ENCODE measurements at regions not wholly inside any gene's neighbourhood (a gene's known extent, or its start where the extent isn't known, plus 50 kb on each side); places are given as distances from the start of the nearest gene placed in this dataset.

DNA sequence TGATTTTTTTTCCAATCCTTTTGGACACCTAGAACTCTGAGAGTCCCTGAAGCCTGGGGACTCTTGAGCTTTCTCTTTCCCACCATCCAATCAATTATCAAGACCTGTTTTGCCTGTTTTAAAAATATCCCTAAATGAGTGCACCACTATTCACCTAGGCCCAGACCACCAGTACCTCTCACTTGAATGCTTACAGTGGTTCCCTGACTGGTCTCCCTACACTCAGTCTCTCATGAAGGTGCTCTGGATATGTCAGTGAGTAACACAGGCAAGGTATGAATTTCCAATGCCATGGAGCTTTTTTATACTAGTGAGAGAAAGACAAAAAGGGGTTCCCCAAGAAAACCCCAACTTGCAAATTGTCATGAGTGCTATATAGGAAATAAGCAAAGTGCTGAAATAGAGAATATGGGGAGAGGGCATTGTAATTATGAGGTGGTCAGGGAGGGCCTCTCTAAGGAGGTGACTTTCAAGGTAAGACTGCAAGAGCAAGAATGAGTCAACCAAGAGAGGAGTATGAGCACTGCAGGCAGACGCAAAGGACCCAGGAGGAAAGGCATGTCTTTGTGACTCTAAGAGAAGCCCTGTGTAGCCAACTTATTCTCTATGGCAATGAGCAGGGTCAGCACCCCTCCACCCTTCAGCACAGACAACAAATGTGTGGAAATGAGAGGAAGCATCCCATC is 85.3 kb upstream of the MBIP start:
- CTCF ChIA-PET: no interaction called here
- H3K36me3 Mint-ChIP-seq (ENCODE audit: insufficient read depth, unreplicated experiment): no peaks in the 10 kb centered on the region
- intact Hi-C loops (cut with micrococcal nuclease; ENCODE audit: unreplicated experiment): no loop called here

GRCh38 chr14:36402867-36403266 is 82.4 kb upstream of the MBIP start:
- BruUV-seq (replicated peaks): no TSS peak
- TF ChIP-seq CTCF (IDR thresholded peaks at IDR 0.05; ENCODE audit: unreplicated experiment): no peak
- Mint-ChIP-seq H3K27ac (ENCODE audit: unreplicated experiment) (no peak overlapping the region), H3K36me3 (ENCODE audit: insufficient read depth, unreplicated experiment) (no peaks in the 10 kb centered on the region), H3K9me3 (ENCODE audit: low read depth, unreplicated experiment) (no peaks in the 10 kb centered on the region), H3K27me3 (ENCODE audit: unreplicated experiment) (peaks cover 59% of the 10 kb centered on the region), H3K4me1 (ENCODE audit: low read depth, unreplicated experiment) (no peaks in the 10 kb centered on the region), H3K4me3 (ENCODE audit: low read depth, unreplicated experiment) (no peak overlapping the region)
- intact Hi-C loops (cut with micrococcal nuclease; ENCODE audit: unreplicated experiment): no loop called here
- CTCF ChIA-PET: no interaction called here
- no peak for DNase-seq

More for the DNA sequence above, 85.3 kb upstream of the MBIP start:
- Mint-ChIP-seq H3K9me3 (ENCODE audit: low read depth, unreplicated experiment) (peaks cover 2% of the 10 kb centered on the region), H3K4me3 (ENCODE audit: low read depth, unreplicated experiment) (no peak overlapping the region), H3K4me1 (ENCODE audit: low read depth, unreplicated experiment) (no peaks in the 10 kb centered on the region), H3K27ac (ENCODE audit: unreplicated experiment) (no peak overlapping the region), H3K27me3 (ENCODE audit: unreplicated experiment) (peaks cover 47% of the 10 kb centered on the region)
- no TSS peak for BruUV-seq (replicated peaks)
- TF ChIP-seq CTCF (IDR thresholded peaks at IDR 0.05; ENCODE audit: unreplicated experiment): no peak
- DNase-seq: no peak

GRCh38 chr14:36398463-36399291 is 78.2 kb upstream of the MBIP start:
- CTCF ChIA-PET: no interaction called here
- TF ChIP-seq CTCF (IDR thresholded peaks at IDR 0.05; ENCODE audit: unreplicated experiment): no peak
- H3K36me3 Mint-ChIP-seq (ENCODE audit: insufficient read depth, unreplicated experiment): no peaks in the 10 kb centered on the region
- H3K4me1 Mint-ChIP-seq (ENCODE audit: low read depth, unreplicated experiment): no peaks in the 10 kb centered on the region
- intact Hi-C loops (cut with micrococcal nuclease; ENCODE audit: unreplicated experiment): loop anchor here (5.0 kb wide), 1 partner anchor 404 kb away; no protein-coding TSS in a partner anchor
- no peak for DNase-seq
- no TSS peak for BruUV-seq (replicated peaks)
- H3K27me3 Mint-ChIP-seq (ENCODE audit: unreplicated experiment): peaks cover 41% of the 10 kb centered on the region
- H3K9me3 Mint-ChIP-seq (ENCODE audit: low read depth, unreplicated experiment): no peaks in the 10 kb centered on the region
- no peak overlapping the region for H3K4me3 Mint-ChIP-seq (ENCODE audit: low read depth, unreplicated experiment)
- H3K27ac Mint-ChIP-seq (ENCODE audit: unreplicated experiment): no peak overlapping the region

DNA sequence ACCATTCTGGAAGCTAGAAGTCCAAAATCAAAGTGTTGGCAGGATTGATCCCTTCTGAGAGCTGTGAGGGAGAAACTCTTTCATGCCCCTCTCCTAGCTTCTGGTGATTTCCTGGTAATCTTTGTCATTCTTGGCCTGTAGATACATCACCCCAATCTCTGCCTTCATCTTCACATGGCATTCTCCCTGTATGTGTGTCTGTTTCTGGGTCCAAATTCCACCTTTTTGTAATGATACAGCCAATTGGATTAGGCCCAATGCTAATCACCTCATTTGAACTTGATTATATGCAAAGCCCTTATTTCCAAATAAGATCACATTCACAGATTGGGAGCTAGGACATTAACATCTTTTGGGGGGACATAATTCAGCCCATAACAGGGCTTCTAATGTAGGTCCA is 76.9 kb upstream of the MBIP start:
- CTCF ChIA-PET: no interaction called here
- BruUV-seq (replicated peaks): no TSS peak
- no peaks in the 10 kb centered on the region for H3K36me3 Mint-ChIP-seq (ENCODE audit: insufficient read depth, unreplicated experiment)

More for the DNA sequence above, 76.9 kb upstream of the MBIP start:
- Mint-ChIP-seq H3K9me3 (ENCODE audit: low read depth, unreplicated experiment) (no peaks in the 10 kb centered on the region), H3K27ac (ENCODE audit: unreplicated experiment) (no peak overlapping the region), H3K4me3 (ENCODE audit: low read depth, unreplicated experiment) (no peak overlapping the region), H3K27me3 (ENCODE audit: unreplicated experiment) (peaks cover 30% of the 10 kb centered on the region), H3K4me1 (ENCODE audit: low read depth, unreplicated experiment) (no peaks in the 10 kb centered on the region)
- intact Hi-C loops (cut with micrococcal nuclease; ENCODE audit: unreplicated experiment): loop anchor here (5.0 kb wide), 1 partner anchor 405 kb away; no protein-coding TSS in a partner anchor
- TF ChIP-seq CTCF (IDR thresholded peaks at IDR 0.05; ENCODE audit: unreplicated experiment): no peak
- no peak for DNase-seq
